PC-9 (cell line): ENCODE measurements at regions not wholly inside any gene's neighbourhood (a gene's known extent, or its start where the extent isn't known, plus 50 kb on each side); places are given as distances from the start of the nearest gene placed in this dataset.

ENCODE experiments used
- BruUV-seq: library from RNA; stranded (reverse); fragments of 400-500 nt; replicated peaks from 2 replicates; lab custom pipeline; 2021; lab: Mats Ljungman, UMichigan
- CTCF ChIA-PET: fragments of 300-600 bp; sonication (Branson Sonifier 250); formaldehyde crosslinking; loops from one replicate; lab custom pipeline; 2022; ENCODE audit warnings: antibody characterized with exemption; lab: Charles Lee
- POLR2A ChIA-PET: fragments of 300-600 bp; sonication (Branson Sonifier 250); formaldehyde crosslinking; loops from one replicate; lab custom pipeline; 2022; ENCODE audit warnings: antibody characterized with exemption; ENCODE audit not compliant: unreplicated experiment; lab: Charles Lee
- DNase-seq, 2 experiments: peaks; one replicate each; pipeline versions ENCODE4 v3.0.0 to v3.0.0-alpha.2; 2015 to 2022; ENCODE audit warnings: mixed read lengths in 1 of 2
- H2AFZ ChIP-seq: fragments of 200-600 bp; sonication (generic); 2 replicates; pipeline ENCODE4 v1.8.1; 2017; ENCODE audit warnings: antibody characterized with exemption
- H3F3A ChIP-seq: fragments of 200-600 bp; sonication (generic); 2 replicates; pipeline ENCODE4 v1.8.1; 2017; ENCODE audit warnings: antibody characterized with exemption, mild to moderate bottlenecking, low read depth; ENCODE audit not compliant: insufficient read depth
- H3K27ac ChIP-seq: fragments of 200-600 bp; sonication (generic); 2 replicates; pipeline ENCODE4 v1.6.1; 2016; ENCODE audit warnings: mixed run types
- H3K27me3 ChIP-seq: fragments of 200-600 bp; sonication (generic); 2 replicates; pipeline ENCODE4 v1.6.1; 2016; ENCODE audit warnings: low read depth, mixed run types; ENCODE audit not compliant: insufficient read depth
- H3K36me3 ChIP-seq: fragments of 200-600 bp; sonication (generic); 2 replicates; pipeline ENCODE4 v1.6.1; 2016; ENCODE audit warnings: low read depth, mixed run types
- H3K4me1 ChIP-seq: fragments of 200-600 bp; sonication (generic); replicated peaks from 2 replicates; pipeline ENCODE4 v1.6.1; 2016; ENCODE audit warnings: mixed run types; ENCODE audit not compliant: insufficient read depth
- H3K4me2 ChIP-seq: fragments of 200-600 bp; sonication (generic); 2 replicates; pipeline ENCODE4 v1.6.1; 2017; ENCODE audit warnings: mixed run types
- H3K4me3 ChIP-seq: fragments of 200-600 bp; sonication (generic); 2 replicates; pipeline ENCODE4 v1.6.1; 2016; ENCODE audit warnings: mixed run types
- H3K79me2 ChIP-seq: fragments of 200-600 bp; sonication (generic); 2 replicates; pipeline ENCODE4 v1.6.1; 2017; ENCODE audit warnings: low read depth, mixed run types
- H3K9me2 ChIP-seq: fragments of 200-600 bp; sonication (generic); 2 replicates; pipeline ENCODE4 v1.8.1; 2017; ENCODE audit warnings: mild to moderate bottlenecking; ENCODE audit not compliant: insufficient read depth
- H3K9me3 ChIP-seq: fragments of 200-600 bp; sonication (generic); 2 replicates; pipeline ENCODE4 v1.8.1; 2016; ENCODE audit warnings: low read depth; ENCODE audit not compliant: insufficient read depth
- H4K20me1 ChIP-seq: fragments of 200-600 bp; sonication (generic); 2 replicates; pipeline ENCODE4 v1.8.1; 2017; ENCODE audit not compliant: insufficient read depth
- CTCF ChIP-seq: fragments of 200-600 bp; sonication (generic); conservative IDR thresholded peaks from 2 replicates; pipeline ENCODE4 v1.6.1; 2017; ENCODE audit warnings: mixed run types, antibody characterized with exemption, mild to moderate bottlenecking, moderate library complexity
- EZH2 ChIP-seq: fragments of 200-600 bp; sonication (generic); IDR thresholded peaks from 2 replicates; pipeline ENCODE4 v1.8.0; 2017; ENCODE audit warnings: antibody characterized with exemption, low read depth
- intact Hi-C: fragments of 100-400 bp; cut with micrococcal nuclease; formaldehyde crosslinking; loops from one replicate; pipeline ENCODE4 v1.10.0; 2022; ENCODE audit not compliant: unreplicated experiment

GRCh38 chr6:135693811-135694370 lies 157.6 kb upstream of the PDE7B start:
- Histone ChIP-seq H3K4me2 (no peak overlapping the region), H2AFZ (no peak overlapping the region), H4K20me1 (no peaks in the 10 kb centered on the region), H3K9me2 (no peaks in the 10 kb centered on the region), H3K27me3 (no peaks in the 10 kb centered on the region), H3F3A (no peaks in the 10 kb centered on the region), H3K4me3 (no peak overlapping the region), H3K79me2 (no peaks in the 10 kb centered on the region), H3K4me1 (no peaks in the 10 kb centered on the region), H3K36me3 (no peaks in the 10 kb centered on the region), H3K9me3 (no peaks in the 10 kb centered on the region), H3K27ac (no peak overlapping the region)
- no TSS peak for BruUV-seq
- CTCF ChIA-PET = no interaction called here
- DNase-seq = no peak
- TF ChIP-seq EZH2 (no peak), CTCF (no peak)
- intact Hi-C loops = no loop called here
- POLR2A ChIA-PET = no interaction called here

GRCh38 chr6:135699705-135700104 lies 151.8 kb upstream of the PDE7B start:
- Histone ChIP-seq H3K36me3 (no peaks in the 10 kb centered on the region), H3K4me1 (no peaks in the 10 kb centered on the region), H3K4me2 (no peak overlapping the region), H3K27ac (no peak overlapping the region), H2AFZ (no peak overlapping the region), H4K20me1 (no peaks in the 10 kb centered on the region), H3K9me3 (no peaks in the 10 kb centered on the region), H3F3A (no peaks in the 10 kb centered on the region), H3K79me2 (no peaks in the 10 kb centered on the region), H3K9me2 (no peaks in the 10 kb centered on the region), H3K27me3 (no peaks in the 10 kb centered on the region), H3K4me3 (no peak overlapping the region)
- DNase-seq = no peak
- ChIA-PET CTCF (no interaction called here), POLR2A (no interaction called here)
- intact Hi-C loops = no loop called here
- no TSS peak for BruUV-seq
- TF ChIP-seq CTCF (no peak), EZH2 (no peak)

GRCh38 chr6:135701426-135701825 lies 150.1 kb upstream of the PDE7B start:
- ChIA-PET POLR2A (no interaction called here), CTCF (no interaction called here)
- BruUV-seq = no TSS peak
- Histone ChIP-seq H3K4me1 (no peaks in the 10 kb centered on the region), H3K4me2 (no peak overlapping the region), H3K9me2 (no peaks in the 10 kb centered on the region), H3K36me3 (no peaks in the 10 kb centered on the region), H3K4me3 (no peak overlapping the region), H3K27ac (no peak overlapping the region), H3F3A (no peaks in the 10 kb centered on the region), H3K27me3 (no peaks in the 10 kb centered on the region), H3K9me3 (no peaks in the 10 kb centered on the region), H2AFZ (no peak overlapping the region), H4K20me1 (no peaks in the 10 kb centered on the region), H3K79me2 (no peaks in the 10 kb centered on the region)
- intact Hi-C loops = no loop called here
- no peak for TF ChIP-seq CTCF
- no peak for DNase-seq
